Activated CD8-positive, alpha-beta memory T cell treated with anti-CD3 and anti-CD28 coated beads, Interleukin-2, amount 10 ng/mL, durations not matched to agents 7 days and 5 days (primary cell): ENCODE measurements at regions not wholly inside any gene's neighbourhood (a gene's known extent, or its start where the extent isn't known, plus 50 kb on each side); places are given as distances from the start of the nearest gene placed in this dataset.

Source experiments
- ATAC-seq: fragments of 150-1000 bp; cut with Tn5 transposase; one replicate; pipeline ENCODE4 v1.10.0; 2021; ENCODE audit warnings: moderate library complexity
- CTCF ChIA-PET: fragments of 350-600 bp; sonication (Branson Sonifier 250); formaldehyde crosslinking; loops from one replicate; lab custom pipeline; 2021; ENCODE audit warnings: antibody characterized with exemption; lab: Charles Lee
- DNase-seq: peaks from one replicate; pipeline ENCODE4 v3.0.0-alpha.2; 2020
- H3K27ac Mint-ChIP-seq: one replicate; pipeline ENCODE4 v1.8.0; 2021; ENCODE audit warnings: mild to moderate bottlenecking, mixed read lengths
- H3K27me3 Mint-ChIP-seq: one replicate; pipeline ENCODE4 v1.8.0; 2021; ENCODE audit warnings: mixed read lengths
- H3K36me3 Mint-ChIP-seq: one replicate; pipeline ENCODE4 v1.8.0; 2021; ENCODE audit warnings: mild to moderate bottlenecking, mixed read lengths
- H3K4me1 Mint-ChIP-seq: one replicate; pipeline ENCODE4 v1.8.0; 2021; ENCODE audit warnings: mixed read lengths
- H3K4me3 Mint-ChIP-seq: one replicate; pipeline ENCODE4 v1.8.0; 2021; ENCODE audit warnings: mild to moderate bottlenecking, moderate library complexity, mixed read lengths
- H3K9me3 Mint-ChIP-seq: one replicate; pipeline ENCODE4 v1.8.0; 2022; ENCODE audit warnings: low read depth, mixed read lengths

DNA sequence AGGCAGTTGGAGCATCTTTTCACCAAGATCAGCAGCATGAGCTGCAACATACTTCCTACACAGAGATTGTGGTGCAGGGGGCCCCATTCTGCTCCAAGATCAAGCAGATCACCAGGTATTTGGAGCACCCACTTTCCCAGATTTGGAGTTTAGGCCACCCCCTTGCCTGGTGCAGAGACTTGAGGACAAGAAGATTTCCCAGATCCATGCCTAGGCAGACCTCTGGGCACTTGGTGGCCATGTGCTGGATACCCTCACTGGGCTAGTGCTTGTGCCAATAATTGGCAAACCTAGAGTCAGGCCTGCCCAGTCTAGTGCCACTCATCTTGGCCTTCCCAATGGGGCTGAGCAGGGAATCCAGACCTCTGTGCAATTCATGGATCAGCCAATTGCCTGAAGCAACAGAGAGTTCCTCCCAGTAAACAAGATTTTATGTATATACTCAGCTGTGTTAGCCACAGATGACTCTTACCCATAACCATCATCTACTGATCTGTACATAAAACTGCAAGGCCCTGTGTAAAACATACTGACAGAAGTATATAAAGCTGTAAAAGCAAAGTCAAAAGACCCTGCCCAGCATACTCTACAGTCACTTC lies 228.4 kb upstream of the EMCN start:
- Mint-ChIP-seq H3K27ac (no peak overlapping the region), H3K9me3 (no peaks in the 10 kb centered on the region), H3K4me1 (no peaks in the 10 kb centered on the region), H3K4me3 (no peak overlapping the region), H3K27me3 (no peaks in the 10 kb centered on the region), H3K36me3 (no peaks in the 10 kb centered on the region)
- no peak for DNase-seq
- no peak for ATAC-seq
- CTCF ChIA-PET: no interaction called here

DNA sequence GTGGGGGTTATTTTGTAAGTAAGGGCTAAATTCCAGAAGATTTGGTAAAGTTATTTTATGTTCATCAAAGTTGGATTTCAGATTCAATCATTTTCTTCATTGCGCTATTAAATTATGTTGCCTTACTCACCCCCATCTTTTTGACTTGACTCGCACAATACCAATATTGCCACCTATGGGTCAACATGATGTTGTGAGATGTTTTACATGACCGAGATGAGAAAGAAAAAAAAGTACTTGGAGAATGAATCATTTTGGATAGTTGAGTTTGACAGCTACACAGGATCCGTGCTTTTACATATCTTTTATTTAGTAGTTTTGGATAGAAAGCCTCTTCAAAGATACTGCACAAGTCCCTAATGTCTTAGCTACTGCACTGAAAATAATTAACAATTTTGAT lies 224.2 kb upstream of the EMCN start:
- H3K9me3 Mint-ChIP-seq: no peaks in the 10 kb centered on the region
- DNase-seq: no peak
- no peak overlapping the region for H3K27ac Mint-ChIP-seq
- H3K36me3 Mint-ChIP-seq: no peaks in the 10 kb centered on the region
- CTCF ChIA-PET: interaction anchor here (0.8 kb wide), 1 partner anchor 198 kb away, joined by 3 read pairs; no protein-coding TSS in a partner anchor
- H3K4me3 Mint-ChIP-seq: no peak overlapping the region
- ATAC-seq: no peak
- H3K4me1 Mint-ChIP-seq: peaks cover 5% of the 10 kb centered on the region
- H3K27me3 Mint-ChIP-seq: peaks cover 2% of the 10 kb centered on the region

DNA sequence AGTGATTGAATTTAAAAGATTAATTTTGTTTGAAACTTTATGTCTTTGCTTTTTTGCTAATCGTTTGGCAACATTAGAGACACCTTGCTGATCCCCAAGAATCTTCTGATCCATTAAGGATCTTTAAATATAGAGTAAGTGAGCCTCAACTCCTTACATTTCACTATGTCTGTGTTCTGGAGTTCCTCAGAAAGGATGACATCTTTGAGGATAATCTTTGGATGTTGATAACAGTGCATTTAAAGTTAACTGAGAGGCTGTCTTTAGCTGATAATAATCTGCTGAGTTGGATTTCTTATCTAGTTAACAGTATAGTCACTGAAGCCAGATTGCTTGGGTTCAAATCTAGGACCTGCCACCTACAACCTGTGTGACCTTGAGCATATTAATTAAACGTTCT lies 221.6 kb upstream of the EMCN start:
- no peak for DNase-seq
- Mint-ChIP-seq H3K36me3 (no peaks in the 10 kb centered on the region), H3K4me3 (no peak overlapping the region), H3K9me3 (no peaks in the 10 kb centered on the region), H3K27ac (no peak overlapping the region), H3K4me1 (peaks cover 5% of the 10 kb centered on the region), H3K27me3 (peaks cover 2% of the 10 kb centered on the region)
- CTCF ChIA-PET: interaction anchor here (1.7 kb wide), 1 partner anchor 10 kb away, joined by 4 read pairs; no protein-coding TSS in a partner anchor
- ATAC-seq: no peak

DNA sequence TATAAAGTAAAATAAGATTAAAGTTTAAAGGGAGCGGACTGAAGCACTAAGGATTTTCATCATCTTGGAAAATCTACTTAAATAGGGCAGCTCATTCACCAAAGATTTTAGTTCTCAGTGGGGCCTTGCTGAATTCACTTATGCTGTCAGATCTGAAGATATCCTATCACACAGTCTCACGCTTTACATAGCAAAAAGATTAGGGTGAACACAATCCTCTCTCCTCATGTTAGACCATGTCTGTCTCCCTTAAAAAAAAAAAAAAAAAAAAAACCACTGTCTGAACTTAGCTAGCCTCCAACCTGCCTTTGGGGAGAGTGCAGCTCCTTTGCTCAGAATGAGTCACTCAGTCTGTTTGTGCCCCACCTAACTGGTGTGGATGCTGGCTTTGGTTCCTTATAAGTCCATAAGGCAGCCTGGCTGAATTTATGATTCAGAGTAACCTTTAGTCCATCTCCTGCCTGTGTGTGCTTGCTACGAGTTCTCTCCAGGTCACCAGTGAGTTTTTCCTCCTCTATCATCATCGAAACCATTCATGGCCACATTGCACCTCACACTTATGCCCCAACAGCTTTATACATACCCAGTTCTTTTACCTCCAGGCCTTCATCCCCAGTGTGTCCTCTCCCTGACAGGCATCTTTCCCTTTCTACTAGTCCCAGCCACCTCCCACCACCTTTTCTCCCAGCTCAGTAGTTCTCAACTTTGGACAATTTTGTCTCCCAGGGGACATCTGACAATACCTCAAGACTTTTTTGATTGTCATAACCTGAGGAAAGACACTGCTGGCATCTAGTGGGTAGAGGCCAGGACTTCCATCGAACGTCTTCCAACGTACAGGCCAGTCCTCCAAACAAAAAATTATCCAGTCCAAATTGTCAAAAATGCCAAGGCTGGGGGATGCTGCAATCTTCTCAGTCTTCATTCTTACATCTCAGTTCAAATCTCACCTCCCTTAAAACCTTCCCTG lies 220.7 kb upstream of the EMCN start:
- H3K4me3 Mint-ChIP-seq: no peak overlapping the region
- no peak overlapping the region for H3K27ac Mint-ChIP-seq
- H3K4me1 Mint-ChIP-seq: peaks cover 5% of the 10 kb centered on the region
- H3K27me3 Mint-ChIP-seq: peaks cover 2% of the 10 kb centered on the region
- ATAC-seq: peak; percentile 53
- peaks cover 1% of the 10 kb centered on the region for H3K36me3 Mint-ChIP-seq
- no peak for DNase-seq
- H3K9me3 Mint-ChIP-seq: peaks cover 3% of the 10 kb centered on the region
- CTCF ChIA-PET: interaction anchor here (0.7 to 1.7 kb wide), 2 partner anchors 9 to 50 kb away, joined by 3 to 4 read pairs; no protein-coding TSS in a partner anchor

DNA sequence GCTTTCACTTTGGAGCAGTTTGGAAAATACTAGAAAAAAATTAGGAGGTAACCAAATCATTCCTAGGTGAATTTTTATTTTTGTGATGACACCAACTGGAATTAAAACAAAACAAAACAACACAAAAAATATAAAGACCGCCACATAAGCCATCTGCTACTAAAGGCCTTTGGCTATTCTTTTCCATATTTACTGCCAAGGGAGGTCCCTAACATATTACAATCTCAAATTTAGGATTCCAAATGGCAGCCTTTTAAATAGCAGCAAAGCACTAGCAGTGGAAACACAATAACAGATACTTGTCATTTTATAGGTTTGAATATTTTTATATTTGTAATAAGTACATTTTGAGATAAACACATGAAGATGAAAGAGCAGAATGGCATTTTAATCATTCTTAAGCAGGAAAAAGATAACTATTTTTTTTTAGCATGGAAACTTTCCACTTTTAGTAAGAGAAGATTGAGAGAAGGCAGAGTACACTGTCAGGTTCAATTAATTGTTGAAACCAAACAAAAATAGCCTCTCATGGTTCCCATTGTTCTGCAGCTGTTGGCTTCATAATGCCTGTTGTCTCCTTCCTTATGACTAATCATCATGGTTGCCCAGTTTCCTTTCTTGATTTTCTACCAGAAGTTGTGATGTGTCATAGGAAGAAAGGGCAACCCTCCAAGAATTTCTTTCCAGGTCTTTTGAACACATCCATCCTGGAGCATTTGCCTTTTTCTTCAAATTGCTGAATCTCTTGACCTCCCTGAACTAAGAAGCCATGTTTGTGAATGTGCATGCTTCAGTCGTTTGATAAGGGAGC lies 219.0 kb upstream of the EMCN start:
- Mint-ChIP-seq H3K9me3 (peaks cover 3% of the 10 kb centered on the region), H3K4me1 (peaks cover 5% of the 10 kb centered on the region), H3K4me3 (no peak overlapping the region), H3K27ac (no peak overlapping the region), H3K27me3 (peaks cover 5% of the 10 kb centered on the region), H3K36me3 (peaks cover 1% of the 10 kb centered on the region)
- CTCF ChIA-PET: no interaction called here
- DNase-seq (no peak), ATAC-seq (no peak)

DNA sequence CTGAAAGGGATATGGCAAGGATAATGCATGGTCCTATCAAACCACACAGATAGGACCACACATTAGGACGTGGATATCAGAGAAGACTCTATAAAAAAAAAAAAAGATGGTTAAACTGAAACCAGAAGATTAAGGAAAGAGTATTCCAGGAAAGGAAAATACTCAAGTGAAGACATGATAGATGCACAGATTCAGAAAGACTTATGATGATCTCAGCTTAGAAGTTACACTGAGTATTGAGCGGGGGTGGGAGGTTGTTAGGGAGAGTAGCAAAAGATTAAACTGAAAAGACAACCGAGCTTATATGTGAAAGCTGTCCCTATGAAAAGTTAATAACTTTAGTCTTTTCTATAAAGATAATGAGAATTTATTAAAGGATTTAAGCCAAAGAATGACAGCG lies 211.0 kb upstream of the EMCN start:
- CTCF ChIA-PET: interaction anchor here (0.9 kb wide), 1 partner anchor 10 kb away, joined by 4 read pairs; no protein-coding TSS in a partner anchor

DNA sequence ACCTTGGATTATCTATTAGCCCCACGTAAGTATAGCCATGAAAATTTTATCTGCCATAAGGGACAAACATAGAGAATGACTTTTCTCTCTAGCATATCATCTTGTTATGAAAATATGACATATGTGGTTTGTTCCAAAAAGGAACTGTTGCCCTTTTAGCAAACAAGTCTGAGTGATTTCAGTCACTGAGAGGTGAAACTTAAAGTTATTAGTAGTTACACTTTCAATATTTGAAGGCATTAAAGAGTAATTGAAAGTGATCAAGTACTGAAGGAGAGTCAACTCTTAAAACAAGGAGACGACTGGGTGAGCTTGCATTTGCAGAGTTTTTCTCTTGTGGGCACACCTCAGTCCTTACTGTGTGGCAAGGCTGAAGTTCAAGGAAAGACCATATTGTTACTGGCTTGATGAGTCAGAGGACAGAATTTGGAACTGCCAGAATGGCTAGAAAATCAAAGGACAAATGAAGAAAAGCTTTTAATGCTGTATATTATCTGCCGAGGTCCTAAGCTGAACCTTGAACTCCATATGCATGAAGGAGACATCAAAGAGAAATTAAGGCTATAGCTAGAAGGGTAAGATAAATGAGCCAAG lies 205.1 kb upstream of the EMCN start:
- Mint-ChIP-seq H3K27me3 (peaks cover 7% of the 10 kb centered on the region), H3K36me3 (no peaks in the 10 kb centered on the region), H3K4me3 (no peak overlapping the region), H3K27ac (no peak overlapping the region), H3K9me3 (no peaks in the 10 kb centered on the region), H3K4me1 (peaks cover 2% of the 10 kb centered on the region)
- CTCF ChIA-PET: no interaction called here
- DNase-seq (no peak), ATAC-seq (no peak)

More for the DNA sequence above, 211.0 kb upstream of the EMCN start:
- H3K9me3 Mint-ChIP-seq: peaks cover 2% of the 10 kb centered on the region
- H3K4me3 Mint-ChIP-seq: no peak overlapping the region
- H3K36me3 Mint-ChIP-seq: peaks cover 1% of the 10 kb centered on the region
- H3K4me1 Mint-ChIP-seq: no peaks in the 10 kb centered on the region
- ATAC-seq (no peak), DNase-seq (no peak)
- peaks cover 5% of the 10 kb centered on the region for H3K27me3 Mint-ChIP-seq
- H3K27ac Mint-ChIP-seq: no peak overlapping the region

DNA sequence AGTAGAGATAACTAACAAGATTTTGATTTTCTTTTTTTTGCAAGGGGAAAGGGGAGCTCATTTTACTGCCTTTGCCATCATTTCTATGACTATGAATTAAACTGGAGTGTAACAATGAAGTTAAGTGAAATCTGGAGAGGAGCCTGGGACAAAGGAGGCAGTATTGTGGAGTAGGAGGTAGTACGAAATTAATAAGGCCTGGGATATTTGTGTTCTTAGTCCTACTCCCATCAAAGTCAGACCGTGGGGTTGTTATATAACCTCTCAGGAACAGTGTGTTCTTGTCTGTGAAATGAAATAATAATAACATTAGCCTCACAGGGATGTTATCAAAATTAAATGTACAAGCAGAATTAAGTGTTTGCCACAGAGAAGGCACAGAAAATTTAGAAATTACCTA lies 204.3 kb upstream of the EMCN start:
- Mint-ChIP-seq H3K4me3 (no peak overlapping the region), H3K27ac (no peak overlapping the region), H3K4me1 (peaks cover 2% of the 10 kb centered on the region), H3K36me3 (no peaks in the 10 kb centered on the region), H3K9me3 (no peaks in the 10 kb centered on the region), H3K27me3 (peaks cover 7% of the 10 kb centered on the region)
- no peak for ATAC-seq
- CTCF ChIA-PET: no interaction called here
- no peak for DNase-seq

DNA sequence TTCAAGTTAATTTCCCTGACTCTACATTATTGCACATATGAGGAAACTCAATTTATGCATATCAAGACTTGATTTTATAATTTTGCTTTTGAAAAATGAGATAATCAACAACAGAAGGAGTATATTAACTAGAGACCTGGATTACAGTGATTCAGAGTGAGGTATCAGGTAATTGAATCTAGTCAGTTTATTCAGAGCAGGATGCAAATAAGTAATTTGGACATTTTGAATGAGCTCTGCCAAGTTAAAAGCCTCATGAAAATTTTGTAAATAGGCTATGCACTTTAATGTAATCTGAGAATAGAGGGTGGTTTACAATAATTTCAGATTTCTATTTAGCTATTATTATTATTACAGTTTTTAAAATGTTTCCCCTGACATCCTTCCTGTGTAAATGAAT lies 203.7 kb upstream of the EMCN start:
- H3K9me3 Mint-ChIP-seq: no peaks in the 10 kb centered on the region
- no peak overlapping the region for H3K27ac Mint-ChIP-seq
- ATAC-seq: no peak
- no peak overlapping the region for H3K4me3 Mint-ChIP-seq
- CTCF ChIA-PET: no interaction called here
- peaks cover 2% of the 10 kb centered on the region for H3K4me1 Mint-ChIP-seq
- DNase-seq: no peak
- peaks cover 7% of the 10 kb centered on the region for H3K27me3 Mint-ChIP-seq
- no peaks in the 10 kb centered on the region for H3K36me3 Mint-ChIP-seq

DNA sequence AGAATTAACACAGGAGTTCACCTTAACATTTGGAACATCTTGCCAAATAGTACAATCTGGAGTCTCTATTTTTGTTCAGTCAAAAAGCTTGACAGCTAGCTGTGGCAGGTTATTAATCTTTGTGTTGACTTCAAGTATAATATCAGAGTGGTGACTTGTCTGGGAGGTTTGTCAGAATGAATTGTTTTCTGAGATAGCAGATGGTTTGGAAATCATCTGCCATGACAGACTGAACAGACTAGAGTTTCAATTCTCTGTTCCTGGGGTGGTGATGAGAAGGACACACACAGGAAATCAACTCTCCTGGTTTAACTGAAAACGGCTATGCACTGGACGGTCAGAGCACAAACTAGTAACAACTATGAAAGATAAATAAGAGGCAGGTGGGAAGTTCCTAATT lies 203.3 kb upstream of the EMCN start:
- Mint-ChIP-seq H3K4me3 (no peak overlapping the region), H3K27ac (no peak overlapping the region), H3K36me3 (no peaks in the 10 kb centered on the region), H3K9me3 (no peaks in the 10 kb centered on the region), H3K4me1 (peaks cover 2% of the 10 kb centered on the region), H3K27me3 (peaks cover 7% of the 10 kb centered on the region)
- DNase-seq (no peak), ATAC-seq (no peak)
- CTCF ChIA-PET: no interaction called here

DNA sequence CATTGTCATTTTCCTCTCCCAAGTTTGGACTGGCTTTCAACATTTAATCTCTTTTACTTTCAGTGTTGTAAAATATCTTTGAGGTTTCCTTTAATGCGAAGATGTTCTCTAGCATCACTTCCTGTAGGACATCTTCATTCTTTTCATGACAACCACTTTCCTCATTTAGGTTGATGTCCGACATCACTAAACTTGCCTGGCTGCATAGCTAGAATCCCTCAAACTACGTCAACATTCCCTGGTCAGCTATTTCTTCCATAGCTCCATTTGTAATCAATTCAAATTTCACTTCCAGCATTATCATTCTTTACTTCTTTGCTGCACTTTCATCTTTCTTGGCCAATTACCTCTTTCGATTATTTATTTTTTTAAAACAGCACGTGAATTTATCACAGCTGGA lies 198.6 kb upstream of the EMCN start:
- Mint-ChIP-seq H3K27me3 (no peaks in the 10 kb centered on the region), H3K4me1 (no peaks in the 10 kb centered on the region), H3K27ac (no peak overlapping the region), H3K4me3 (no peak overlapping the region), H3K36me3 (no peaks in the 10 kb centered on the region), H3K9me3 (no peaks in the 10 kb centered on the region)
- DNase-seq: no peak
- ATAC-seq: no peak
- CTCF ChIA-PET: no interaction called here

DNA sequence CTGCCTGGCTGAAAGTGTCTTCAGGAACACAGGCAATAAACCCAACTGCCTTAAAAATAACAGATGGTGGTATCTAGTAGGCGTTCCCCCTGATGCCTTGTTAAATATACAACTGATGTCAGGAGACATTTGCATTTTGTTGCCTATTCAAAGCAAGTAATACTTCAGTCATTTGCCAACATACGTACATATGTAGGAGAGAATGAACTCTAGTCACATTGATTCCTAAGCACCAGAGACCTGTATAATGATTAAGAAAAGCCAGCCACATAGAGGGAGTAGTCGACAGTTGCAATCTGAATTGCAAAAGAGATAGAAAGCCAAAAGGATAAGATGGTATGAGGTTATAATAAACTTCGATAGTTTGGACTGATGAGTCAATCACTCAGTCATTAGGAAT lies 191.0 kb upstream of the EMCN start:
- ATAC-seq (no peak), DNase-seq (no peak)
- Mint-ChIP-seq H3K27me3 (peaks cover 3% of the 10 kb centered on the region), H3K4me3 (no peak overlapping the region), H3K4me1 (no peaks in the 10 kb centered on the region), H3K36me3 (no peaks in the 10 kb centered on the region), H3K9me3 (no peaks in the 10 kb centered on the region), H3K27ac (no peak overlapping the region)
- CTCF ChIA-PET: no interaction called here

DNA sequence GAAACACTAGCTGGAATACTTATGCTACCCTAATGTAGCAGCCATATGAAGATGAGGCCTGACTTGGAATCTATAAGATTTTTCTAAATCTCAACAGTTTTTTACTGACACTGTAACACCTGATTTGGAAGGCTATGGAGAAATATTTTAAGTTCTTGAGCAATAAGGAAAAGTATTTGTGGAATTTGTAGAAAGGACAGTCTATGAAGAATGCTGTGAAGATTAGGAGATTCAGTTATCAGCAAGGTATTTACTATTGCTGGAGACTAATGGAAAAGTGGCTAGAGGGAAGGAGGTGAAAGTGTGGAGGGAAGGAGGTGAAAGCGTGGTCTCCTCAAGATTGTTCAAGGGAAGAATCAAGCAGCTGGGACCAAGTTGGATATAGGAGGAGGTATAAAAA lies 190.0 kb upstream of the EMCN start:
- Mint-ChIP-seq H3K4me1 (no peaks in the 10 kb centered on the region), H3K27me3 (peaks cover 3% of the 10 kb centered on the region), H3K27ac (no peak overlapping the region), H3K4me3 (no peak overlapping the region), H3K9me3 (no peaks in the 10 kb centered on the region), H3K36me3 (no peaks in the 10 kb centered on the region)
- CTCF ChIA-PET: no interaction called here
- ATAC-seq (no peak), DNase-seq (no peak)
